ENCODE measurements at regions not wholly inside any gene's neighbourhood (a gene's known extent, or its start where the extent isn't known, plus 50 kb on each side); places are given as distances from the start of the nearest gene placed in this dataset.

DNA sequence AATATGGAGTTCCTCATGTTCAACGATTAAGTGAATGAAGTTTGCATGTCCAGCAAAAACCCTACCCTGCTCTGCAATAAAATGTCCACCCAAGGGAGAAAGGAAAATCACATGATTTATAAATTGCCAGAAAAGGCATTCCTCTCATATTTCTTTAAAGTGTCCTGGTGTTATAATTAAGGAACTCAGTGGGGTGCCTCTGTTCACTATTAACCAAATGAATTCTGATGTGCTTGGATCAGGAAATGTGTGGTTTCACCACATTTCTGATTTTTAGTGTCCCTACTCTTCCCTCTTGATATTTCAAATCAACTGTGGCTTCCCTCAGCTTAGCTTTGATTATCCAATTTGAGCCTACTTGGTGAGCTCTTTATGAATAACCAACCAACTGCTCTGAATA lies 208.1 kb downstream of the PHLDA1 start:
- ChIA-PET POLR2A (no interaction called here), CTCF (no interaction called here)

DNA sequence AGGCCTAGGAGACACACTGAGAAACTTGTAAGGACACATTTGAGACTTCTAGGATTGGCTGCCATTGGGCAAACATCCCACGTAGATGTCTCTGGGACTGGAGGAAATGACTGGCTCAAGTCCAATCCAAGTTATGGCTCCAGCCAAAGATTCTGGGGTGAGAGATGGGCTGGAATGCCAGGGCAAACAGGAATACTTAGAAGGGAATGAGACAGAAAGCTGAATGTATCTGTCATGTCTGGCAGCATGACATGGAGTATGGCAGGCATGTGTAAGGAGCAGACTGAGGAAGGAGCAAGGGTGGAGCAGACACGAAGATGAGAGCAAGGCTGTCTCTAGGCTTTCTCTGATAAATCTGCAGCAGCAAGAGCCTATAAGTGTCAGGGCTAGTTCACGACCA lies 209.2 kb downstream of the PHLDA1 start:
- H3K4me3 ChIP-seq (ENCODE audit: low read depth, low read length) = no peak overlapping the region
- ChIA-PET POLR2A (no interaction called here), CTCF (no interaction called here)
- no peak overlapping the region for H3K27ac ChIP-seq (ENCODE audit: extremely low read depth, low read depth, low read length)
- no peaks in the 10 kb centered on the region for H3K36me3 ChIP-seq (ENCODE audit: control insufficient read depth in 2 of 2, insufficient read depth in 1 of 2, low read length in 2 of 2)
- peaks cover 12% of the 10 kb centered on the region; the same call in 1 of the 2 replicates for H3K4me1 ChIP-seq (ENCODE audit: control insufficient read depth, insufficient read depth, low read length)
- no peak for TF ChIP-seq ZFP41 (tag by site-specific recombination; IDR thresholded peaks at IDR 0.05; ENCODE audit: borderline replicate concordance)
- TF ChIP-seq OVOL3 (tag by site-specific recombination; IDR thresholded peaks at IDR 0.05) = no peak
- TF ChIP-seq ZNF37A (tag by site-specific recombination; IDR thresholded peaks at IDR 0.05) = no peak
- TF ChIP-seq KLF7 (tag by site-specific recombination; IDR thresholded peaks at IDR 0.05; ENCODE audit: borderline replicate concordance) = no peak
- TF ChIP-seq, protein P1, sequence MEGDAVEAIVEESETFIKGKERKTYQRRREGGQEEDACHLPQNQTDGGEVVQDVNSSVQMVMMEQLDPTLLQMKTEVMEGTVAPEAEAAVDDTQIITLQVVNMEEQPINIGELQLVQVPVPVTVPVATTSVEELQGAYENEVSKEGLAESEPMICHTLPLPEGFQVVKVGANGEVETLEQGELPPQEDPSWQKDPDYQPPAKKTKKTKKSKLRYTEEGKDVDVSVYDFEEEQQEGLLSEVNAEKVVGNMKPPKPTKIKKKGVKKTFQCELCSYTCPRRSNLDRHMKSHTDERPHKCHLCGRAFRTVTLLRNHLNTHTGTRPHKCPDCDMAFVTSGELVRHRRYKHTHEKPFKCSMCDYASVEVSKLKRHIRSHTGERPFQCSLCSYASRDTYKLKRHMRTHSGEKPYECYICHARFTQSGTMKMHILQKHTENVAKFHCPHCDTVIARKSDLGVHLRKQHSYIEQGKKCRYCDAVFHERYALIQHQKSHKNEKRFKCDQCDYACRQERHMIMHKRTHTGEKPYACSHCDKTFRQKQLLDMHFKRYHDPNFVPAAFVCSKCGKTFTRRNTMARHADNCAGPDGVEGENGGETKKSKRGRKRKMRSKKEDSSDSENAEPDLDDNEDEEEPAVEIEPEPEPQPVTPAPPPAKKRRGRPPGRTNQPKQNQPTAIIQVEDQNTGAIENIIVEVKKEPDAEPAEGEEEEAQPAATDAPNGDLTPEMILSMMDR (tag by site-specific recombination; IDR thresholded peaks at IDR 0.05) = no peak
- TF ChIP-seq, protein P2, sequence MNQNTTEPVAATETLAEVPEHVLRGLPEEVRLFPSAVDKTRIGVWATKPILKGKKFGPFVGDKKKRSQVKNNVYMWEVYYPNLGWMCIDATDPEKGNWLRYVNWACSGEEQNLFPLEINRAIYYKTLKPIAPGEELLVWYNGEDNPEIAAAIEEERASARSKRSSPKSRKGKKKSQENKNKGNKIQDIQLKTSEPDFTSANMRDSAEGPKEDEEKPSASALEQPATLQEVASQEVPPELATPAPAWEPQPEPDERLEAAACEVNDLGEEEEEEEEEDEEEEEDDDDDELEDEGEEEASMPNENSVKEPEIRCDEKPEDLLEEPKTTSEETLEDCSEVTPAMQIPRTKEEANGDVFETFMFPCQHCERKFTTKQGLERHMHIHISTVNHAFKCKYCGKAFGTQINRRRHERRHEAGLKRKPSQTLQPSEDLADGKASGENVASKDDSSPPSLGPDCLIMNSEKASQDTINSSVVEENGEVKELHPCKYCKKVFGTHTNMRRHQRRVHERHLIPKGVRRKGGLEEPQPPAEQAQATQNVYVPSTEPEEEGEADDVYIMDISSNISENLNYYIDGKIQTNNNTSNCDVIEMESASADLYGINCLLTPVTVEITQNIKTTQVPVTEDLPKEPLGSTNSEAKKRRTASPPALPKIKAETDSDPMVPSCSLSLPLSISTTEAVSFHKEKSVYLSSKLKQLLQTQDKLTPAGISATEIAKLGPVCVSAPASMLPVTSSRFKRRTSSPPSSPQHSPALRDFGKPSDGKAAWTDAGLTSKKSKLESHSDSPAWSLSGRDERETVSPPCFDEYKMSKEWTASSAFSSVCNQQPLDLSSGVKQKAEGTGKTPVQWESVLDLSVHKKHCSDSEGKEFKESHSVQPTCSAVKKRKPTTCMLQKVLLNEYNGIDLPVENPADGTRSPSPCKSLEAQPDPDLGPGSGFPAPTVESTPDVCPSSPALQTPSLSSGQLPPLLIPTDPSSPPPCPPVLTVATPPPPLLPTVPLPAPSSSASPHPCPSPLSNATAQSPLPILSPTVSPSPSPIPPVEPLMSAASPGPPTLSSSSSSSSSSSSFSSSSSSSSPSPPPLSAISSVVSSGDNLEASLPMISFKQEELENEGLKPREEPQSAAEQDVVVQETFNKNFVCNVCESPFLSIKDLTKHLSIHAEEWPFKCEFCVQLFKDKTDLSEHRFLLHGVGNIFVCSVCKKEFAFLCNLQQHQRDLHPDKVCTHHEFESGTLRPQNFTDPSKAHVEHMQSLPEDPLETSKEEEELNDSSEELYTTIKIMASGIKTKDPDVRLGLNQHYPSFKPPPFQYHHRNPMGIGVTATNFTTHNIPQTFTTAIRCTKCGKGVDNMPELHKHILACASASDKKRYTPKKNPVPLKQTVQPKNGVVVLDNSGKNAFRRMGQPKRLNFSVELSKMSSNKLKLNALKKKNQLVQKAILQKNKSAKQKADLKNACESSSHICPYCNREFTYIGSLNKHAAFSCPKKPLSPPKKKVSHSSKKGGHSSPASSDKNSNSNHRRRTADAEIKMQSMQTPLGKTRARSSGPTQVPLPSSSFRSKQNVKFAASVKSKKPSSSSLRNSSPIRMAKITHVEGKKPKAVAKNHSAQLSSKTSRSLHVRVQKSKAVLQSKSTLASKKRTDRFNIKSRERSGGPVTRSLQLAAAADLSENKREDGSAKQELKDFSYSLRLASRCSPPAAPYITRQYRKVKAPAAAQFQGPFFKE (tag by site-specific recombination; IDR thresholded peaks at IDR 0.05; ENCODE audit: borderline replicate concordance) = no peak
- TF ChIP-seq, protein P3, sequence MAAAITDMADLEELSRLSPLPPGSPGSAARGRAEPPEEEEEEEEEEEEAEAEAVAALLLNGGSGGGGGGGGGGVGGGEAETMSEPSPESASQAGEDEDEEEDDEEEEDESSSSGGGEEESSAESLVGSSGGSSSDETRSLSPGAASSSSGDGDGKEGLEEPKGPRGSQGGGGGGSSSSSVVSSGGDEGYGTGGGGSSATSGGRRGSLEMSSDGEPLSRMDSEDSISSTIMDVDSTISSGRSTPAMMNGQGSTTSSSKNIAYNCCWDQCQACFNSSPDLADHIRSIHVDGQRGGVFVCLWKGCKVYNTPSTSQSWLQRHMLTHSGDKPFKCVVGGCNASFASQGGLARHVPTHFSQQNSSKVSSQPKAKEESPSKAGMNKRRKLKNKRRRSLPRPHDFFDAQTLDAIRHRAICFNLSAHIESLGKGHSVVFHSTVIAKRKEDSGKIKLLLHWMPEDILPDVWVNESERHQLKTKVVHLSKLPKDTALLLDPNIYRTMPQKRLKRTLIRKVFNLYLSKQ (tag by site-specific recombination; IDR thresholded peaks at IDR 0.05; ENCODE audit: borderline replicate concordance) = no peak
- no peak for TF ChIP-seq ZNF792 (tag by site-specific recombination; IDR thresholded peaks at IDR 0.05)
- no peaks in the 10 kb centered on the region for H3K9me3 ChIP-seq (ENCODE audit: control insufficient read depth, insufficient read depth, low read depth, low read length)

More for the DNA sequence above, 208.1 kb downstream of the PHLDA1 start:
- no peak overlapping the region for H3K4me3 ChIP-seq (ENCODE audit: low read depth, low read length)
- H3K27ac ChIP-seq (ENCODE audit: extremely low read depth, low read depth, low read length) = no peak overlapping the region
- H3K4me1 ChIP-seq (ENCODE audit: control insufficient read depth, insufficient read depth, low read length) = peaks cover 12% of the 10 kb centered on the region; the same call in 1 of the 2 replicates
- H3K9me3 ChIP-seq (ENCODE audit: control insufficient read depth, insufficient read depth, low read depth, low read length) = no peaks in the 10 kb centered on the region
- TF ChIP-seq ZNF280C (tag by site-specific recombination; IDR thresholded peaks at IDR 0.05) (no peak), ZNF211 (tag by site-specific recombination; IDR thresholded peaks at IDR 0.05; ENCODE audit: low read depth) (no peak), ZNF138 (tag by site-specific recombination; IDR thresholded peaks at IDR 0.05; ENCODE audit: borderline replicate concordance) (no peak)
- TF ChIP-seq, protein P4, sequence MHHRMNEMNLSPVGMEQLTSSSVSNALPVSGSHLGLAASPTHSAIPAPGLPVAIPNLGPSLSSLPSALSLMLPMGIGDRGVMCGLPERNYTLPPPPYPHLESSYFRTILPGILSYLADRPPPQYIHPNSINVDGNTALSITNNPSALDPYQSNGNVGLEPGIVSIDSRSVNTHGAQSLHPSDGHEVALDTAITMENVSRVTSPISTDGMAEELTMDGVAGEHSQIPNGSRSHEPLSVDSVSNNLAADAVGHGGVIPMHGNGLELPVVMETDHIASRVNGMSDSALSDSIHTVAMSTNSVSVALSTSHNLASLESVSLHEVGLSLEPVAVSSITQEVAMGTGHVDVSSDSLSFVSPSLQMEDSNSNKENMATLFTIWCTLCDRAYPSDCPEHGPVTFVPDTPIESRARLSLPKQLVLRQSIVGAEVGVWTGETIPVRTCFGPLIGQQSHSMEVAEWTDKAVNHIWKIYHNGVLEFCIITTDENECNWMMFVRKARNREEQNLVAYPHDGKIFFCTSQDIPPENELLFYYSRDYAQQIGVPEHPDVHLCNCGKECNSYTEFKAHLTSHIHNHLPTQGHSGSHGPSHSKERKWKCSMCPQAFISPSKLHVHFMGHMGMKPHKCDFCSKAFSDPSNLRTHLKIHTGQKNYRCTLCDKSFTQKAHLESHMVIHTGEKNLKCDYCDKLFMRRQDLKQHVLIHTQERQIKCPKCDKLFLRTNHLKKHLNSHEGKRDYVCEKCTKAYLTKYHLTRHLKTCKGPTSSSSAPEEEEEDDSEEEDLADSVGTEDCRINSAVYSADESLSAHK (tag by site-specific recombination; IDR thresholded peaks at IDR 0.05) = no peak
- H3K36me3 ChIP-seq (ENCODE audit: control insufficient read depth in 2 of 2, insufficient read depth in 1 of 2, low read length in 2 of 2) = no peaks in the 10 kb centered on the region
